ENCODE measurements at regions not wholly inside any gene's neighbourhood (a gene's known extent, or its start where the extent isn't known, plus 50 kb on each side); places are given as distances from the start of the nearest gene placed in this dataset.

DNA sequence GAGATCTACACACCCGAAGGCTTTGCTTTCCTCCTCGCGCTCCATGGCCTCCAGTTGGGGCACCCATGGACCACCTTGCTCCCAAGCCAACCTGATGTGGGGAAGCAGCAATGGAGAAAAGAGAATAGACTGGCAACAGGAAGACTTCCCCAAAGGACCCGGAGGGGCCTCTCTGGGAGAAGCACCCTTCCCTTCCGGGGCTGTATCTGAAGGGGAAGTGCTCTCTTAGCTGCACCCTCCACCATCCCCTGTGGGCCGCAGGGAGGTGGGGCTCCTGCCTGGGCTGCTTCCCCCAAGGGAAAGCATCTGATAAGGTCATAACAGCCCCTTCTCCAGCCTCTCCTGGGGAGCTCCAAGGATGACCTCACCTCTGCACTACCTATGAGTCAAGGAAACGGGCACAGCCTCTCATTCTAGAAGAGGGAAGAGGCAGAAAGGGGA is 100.2 kb downstream of the RIPK4 start:
- TF ChIP-seq POLR2A (IDR thresholded peaks at IDR 0.05; ENCODE audit: control extremely low read depth in 1 of 2, low read depth in 2 of 2, low read length in 2 of 2) (no peak), CTCF (IDR thresholded peaks at IDR 0.05; ENCODE audit: control extremely low read depth in 1 of 3, insufficient read depth in 1 of 3, low read depth in 1 of 3, low read length in 3 of 3) (no peak), POLR2AphosphoS5 (IDR thresholded peaks at IDR 0.05; ENCODE audit: low read depth, low read length) (no peak), EGR1 (IDR thresholded peaks at IDR 0.05; ENCODE audit: borderline replicate concordance, low read depth, low read length) (no peak), RAD21 (IDR thresholded peaks at IDR 0.05 in 1 of 2, conservative IDR thresholded peaks at IDR 0.05 in 1 of 2; ENCODE audit: low read depth in 2 of 2, low read length in 2 of 2) (no peak), SRF (IDR thresholded peaks at IDR 0.05; ENCODE audit: low read depth, low read length) (no peak), BACH1 (IDR thresholded peaks at IDR 0.05; ENCODE audit: low read length) (no peak), SP1 (IDR thresholded peaks at IDR 0.05; ENCODE audit: low read depth, low read length) (no peak), KDM1A (IDR thresholded peaks at IDR 0.05; ENCODE audit: borderline replicate concordance, low read length) (no peak), PHF8 (conservative IDR thresholded peaks at IDR 0.05; ENCODE audit: low read depth, low read length) (no peak), MAX (IDR thresholded peaks at IDR 0.05) (no peak), TEAD4 (IDR thresholded peaks at IDR 0.05; ENCODE audit: low read depth, low read length) (no peak), EZH2 (IDR thresholded peaks at IDR 0.05; ENCODE audit: low read depth, low read length, severe bottlenecking) (no peak)
- TF ChIP-seq, protein P1, sequence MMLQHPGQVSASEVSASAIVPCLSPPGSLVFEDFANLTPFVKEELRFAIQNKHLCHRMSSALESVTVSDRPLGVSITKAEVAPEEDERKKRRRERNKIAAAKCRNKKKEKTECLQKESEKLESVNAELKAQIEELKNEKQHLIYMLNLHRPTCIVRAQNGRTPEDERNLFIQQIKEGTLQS (IDR thresholded peaks at IDR 0.05; ENCODE audit: insufficient read depth, low read depth, low read length), result no peak

Measured in H1 (cell line).